Hematopoietic multipotent progenitor cell treated with erythropoietin and hydrocortisone succinate and interleukin-3 and kit ligand, for 17 days (in vitro differentiated cells): ENCODE measurements at regions not wholly inside any gene's neighbourhood (a gene's known extent, or its start where the extent isn't known, plus 50 kb on each side); places are given as distances from the start of the nearest gene placed in this dataset.

ENCODE experiments used
- DNase-seq: peaks from one replicate; pipeline ENCODE4 v3.0.0-alpha.2; 2015; ENCODE audit warnings: low spot score

GRCh38 chr16:66265556-66266141 lies 100.8 kb upstream of the CDH5 start:
- DNase-seq = no peak

- DNase-seq = no peak
Observed at GRCh38 chr16:66265048-66265415, 101.5 kb upstream of the CDH5 start.

- DNase-seq = no peak
Observed at GRCh38 chr16:66264311-66265047, 102.0 kb upstream of the CDH5 start.

- no peak for DNase-seq
Observed at GRCh38 chr16:66263973-66264310, 102.5 kb upstream of the CDH5 start.

GRCh38 chr16:66263168-66263972 lies 103.1 kb upstream of the CDH5 start:
- no peak for DNase-seq

- no peak for DNase-seq
Observed at GRCh38 chr16:66262253-66263167, 104.0 kb upstream of the CDH5 start.

- no peak for DNase-seq
Observed at GRCh38 chr16:66261826-66262225, 104.7 kb upstream of the CDH5 start.

GRCh38 chr16:66260522-66261254 lies 105.8 kb upstream of the CDH5 start:
- DNase-seq = no peak

- no peak for DNase-seq
Observed at GRCh38 chr16:66258916-66259845, 107.3 kb upstream of the CDH5 start.

GRCh38 chr16:66256919-66257318 lies 109.6 kb upstream of the CDH5 start:
- DNase-seq = no peak

GRCh38 chr16:66255647-66256046 lies 110.8 kb upstream of the CDH5 start:
- DNase-seq = no peak

GRCh38 chr16:66254751-66255150 lies 111.7 kb upstream of the CDH5 start:
- DNase-seq = no peak

- no peak for DNase-seq
Observed at GRCh38 chr16:66254106-66254505, 112.4 kb upstream of the CDH5 start.

GRCh38 chr16:66251476-66252160 lies 114.9 kb upstream of the CDH5 start:
- DNase-seq = no peak

GRCh38 chr16:66250686-66251431 lies 115.6 kb upstream of the CDH5 start:
- no peak for DNase-seq

GRCh38 chr16:66247516-66248481 lies 118.7 kb upstream of the CDH5 start:
- no peak for DNase-seq

GRCh38 chr16:66245868-66246267 lies 120.6 kb upstream of the CDH5 start:
- DNase-seq = no peak

- no peak for DNase-seq
Observed at GRCh38 chr16:66245072-66245471, 121.4 kb upstream of the CDH5 start.
